ENCODE measurements at regions not wholly inside any gene's neighbourhood (a gene's known extent, or its start where the extent isn't known, plus 50 kb on each side); places are given as distances from the start of the nearest gene placed in this dataset.
"Not testable (repeated sequence)": the region's sequence is repeated elsewhere in the genome, so short reads cannot be mapped to it uniquely, and the experiment has no call there.

GRCh38 chr2:111407632-111408194 lies 287.0 kb downstream of the BCL2L11 start:
- not testable (repeated sequence) for TF ChIP-seq EZH2phosphoT487 (IDR thresholded peaks at IDR 0.05; ENCODE audit: borderline replicate concordance, low read length); CTCF (conservative IDR thresholded peaks at IDR 0.05; ENCODE audit: low read depth, low read length)

All from PC-3 (cell line).